ENCODE measurements at regions not wholly inside any gene's neighbourhood (a gene's known extent, or its start where the extent isn't known, plus 50 kb on each side); places are given as distances from the start of the nearest gene placed in this dataset.

- H3K27ac ChIP-seq (ENCODE audit: low read depth, low read length) = no peak overlapping the region
- no peak for DNase-seq (ENCODE audit: low read depth, low spot score)
- POLR2A ChIA-PET = no interaction called here
- H3K79me2 ChIP-seq (ENCODE audit: insufficient read depth, low read length) = no peaks in the 10 kb centered on the region
- no peaks in the 10 kb centered on the region for H4K20me1 ChIP-seq (ENCODE audit: insufficient read depth)
- H3K4me2 ChIP-seq (ENCODE audit: low read length) = no peak overlapping the region
- H3K9me3 ChIP-seq (ENCODE audit: control insufficient read depth in 1 of 2, insufficient read depth in 1 of 2, low read depth in 1 of 2, low read length in 2 of 2) = no peaks in the 10 kb centered on the region
- CTCF ChIA-PET = no interaction called here
- TF ChIP-seq TCF7L2 (IDR thresholded peaks at IDR 0.05; ENCODE audit: borderline replicate concordance, extremely low read depth, insufficient read depth, insufficient read length) (no peak), ZBTB33 (IDR thresholded peaks at IDR 0.05; ENCODE audit: extremely low read depth, insufficient replicate concordance, low read length) (no peak), CBX3 (IDR thresholded peaks at IDR 0.05; ENCODE audit: low read depth) (no peak), JUND (IDR thresholded peaks at IDR 0.05) (no peak), FOSL1 (IDR thresholded peaks at IDR 0.05; ENCODE audit: low read depth) (no peak), SRF (IDR thresholded peaks at IDR 0.05; ENCODE audit: low read depth) (no peak), CEBPB (IDR thresholded peaks at IDR 0.05; ENCODE audit: low read depth) (no peak), ZNF274 (IDR thresholded peaks at IDR 0.05; ENCODE audit: low read depth, low read length) (no peak), EZH2phosphoT487 (IDR thresholded peaks at IDR 0.05; ENCODE audit: borderline replicate concordance) (no peak)
- TF ChIP-seq, protein P1, sequence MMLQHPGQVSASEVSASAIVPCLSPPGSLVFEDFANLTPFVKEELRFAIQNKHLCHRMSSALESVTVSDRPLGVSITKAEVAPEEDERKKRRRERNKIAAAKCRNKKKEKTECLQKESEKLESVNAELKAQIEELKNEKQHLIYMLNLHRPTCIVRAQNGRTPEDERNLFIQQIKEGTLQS (IDR thresholded peaks at IDR 0.05) = no peak
- BruUV-seq (replicated peaks) = no TSS peak
- no peaks in the 10 kb centered on the region for H3K9me2 ChIP-seq (ENCODE audit: insufficient read depth)
- no peak overlapping the region for H3K4me3 ChIP-seq (replicated peaks in 1 of 2; ENCODE audit: low read depth in 1 of 2, low read length in 2 of 2)
- H2AFZ ChIP-seq (ENCODE audit: low read depth, low read length, poor library complexity, severe bottlenecking) = no peak overlapping the region
- no peak overlapping the region for H3K9ac ChIP-seq (ENCODE audit: low read length)
- H3K27me3 ChIP-seq (ENCODE audit: insufficient read depth, low read length) = no peaks in the 10 kb centered on the region
- intact Hi-C loops (cut with micrococcal nuclease) = no loop called here
- RAD21 ChIA-PET (ENCODE audit: low non-redundant PET in 1 of 2, low total read pairs in 2 of 2, uncharacterized antibody in 2 of 2, unreplicated experiment in 2 of 2) = no interaction called here
- no peaks in the 10 kb centered on the region for H3K36me3 ChIP-seq (ENCODE audit: control insufficient read depth in 1 of 2, insufficient read depth in 2 of 2, low read length in 2 of 2)
- peaks cover 0 to 39% of the 10 kb centered on the region in 2 experiments; a peak in 2 of 4 replicates for H3K4me1 ChIP-seq (ENCODE audit: control insufficient read depth in 1 of 2, insufficient read depth in 2 of 2, low read length in 2 of 2)
- no peak for ATAC-seq
Measured at GRCh38 chr14:100666403-100666802, 60.3 kb upstream of the DLK1 start.

Measured in HCT116 (cell line).